Left lung (tissue), 4 donors: ENCODE measurements at regions not wholly inside any gene's neighbourhood (a gene's known extent, or its start where the extent isn't known, plus 50 kb on each side); places are given as distances from the start of the nearest gene placed in this dataset.
A peak's percentile ranks its signal among the peaks of the same experiment; 100 is the strongest.

Source experiments
- ATAC-seq: fragments of 200-7000 bp; cut with Tn5 transposase; one replicate; pipeline ENCODE4 v1.9.1; 2020; ENCODE audit warnings: moderate library complexity
- DNase-seq, 4 donors: peaks; one replicate each; pipeline ENCODE4 v3.0.0-alpha.2; 2013 to 2020
- H3K27ac ChIP-seq, 2 donors: fragments of 200-600 bp; sonication (generic) in 1 of 2; one replicate each; pipeline versions ENCODE4 v1.5.0 to v1.8.0; 2020 to 2021
- H3K27me3 ChIP-seq, 2 donors: fragments of 200-600 bp; sonication (generic) in 1 of 2; one replicate each; pipeline versions ENCODE4 v1.5.0 to v1.8.0; 2020 to 2021
- H3K36me3 ChIP-seq, 2 donors: fragments of 200-600 bp; sonication (generic) in 1 of 2; one replicate each; pipeline versions ENCODE4 v1.5.0 to v1.8.0; 2020 to 2021
- H3K4me1 ChIP-seq, 2 donors: fragments of 200-600 bp; one replicate each; pipeline ENCODE4 v1.8.0; 2021
- H3K4me3 ChIP-seq, 2 donors: fragments of 200-600 bp; sonication (generic) in 1 of 2; one replicate each; pipeline versions ENCODE4 v1.5.0 to v1.8.0; 2020 to 2021; ENCODE audit warnings: mild to moderate bottlenecking in 1 of 2
- H3K9me3 ChIP-seq, 2 donors: fragments of 200-600 bp; sonication (generic) in 1 of 2; one replicate each; pipeline versions ENCODE4 v1.5.0 to v1.8.0; 2020 to 2021
- intact Hi-C, 2 donors: fragments of 100-400 bp; cut with DNase I; formaldehyde crosslinking; loops; one replicate each; pipeline versions ENCODE4 v1.11.2 to v1.14.2; 2022
- TF ChIP-seq, protein P1 (sequence below), 2 donors: fragments of 200-600 bp; sonication (generic) in 1 of 2; IDR thresholded peaks; one replicate each; pipeline versions ENCODE4 v1.5.0 to v1.8.0; 2021; ENCODE audit warnings: antibody characterized with exemption in 2 of 2
- donor health status: DM: no; HTN: yes; CAD: no.
- donor health status: DM: no; HTN: no; CAD: no.

DNA sequence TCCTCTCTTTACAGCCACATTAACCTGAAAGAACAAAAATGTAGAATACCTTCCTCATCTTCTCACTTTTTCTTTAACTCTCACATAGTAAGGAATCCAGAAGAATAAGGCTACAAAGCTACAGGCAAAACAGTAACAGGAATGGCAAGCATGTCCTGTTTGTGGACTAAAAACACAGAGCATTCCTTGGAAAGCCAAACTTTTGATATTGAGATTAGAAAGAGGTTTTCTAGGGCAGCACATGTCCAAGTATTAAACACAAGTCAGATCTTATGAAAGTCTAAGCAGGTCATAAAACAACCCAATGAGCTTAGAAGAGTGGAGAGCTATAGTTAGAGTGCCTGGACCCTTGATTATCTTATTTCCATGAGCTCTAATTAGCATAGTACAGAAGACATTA lies 58.2 kb upstream of the FAM9C start:
- Histone ChIP-seq H3K9me3 (no peaks in the 10 kb centered on the region), H3K27me3 (no peaks in the 10 kb centered on the region), H3K27ac (peak overlapping the region; percentile 54 to 61), H3K36me3 (no peaks in the 10 kb centered on the region), H3K4me1 (peaks cover 5 to 34% of the 10 kb centered on the region in 2 donors), H3K4me3 (no peak overlapping the region)
- TF ChIP-seq, protein P1, sequence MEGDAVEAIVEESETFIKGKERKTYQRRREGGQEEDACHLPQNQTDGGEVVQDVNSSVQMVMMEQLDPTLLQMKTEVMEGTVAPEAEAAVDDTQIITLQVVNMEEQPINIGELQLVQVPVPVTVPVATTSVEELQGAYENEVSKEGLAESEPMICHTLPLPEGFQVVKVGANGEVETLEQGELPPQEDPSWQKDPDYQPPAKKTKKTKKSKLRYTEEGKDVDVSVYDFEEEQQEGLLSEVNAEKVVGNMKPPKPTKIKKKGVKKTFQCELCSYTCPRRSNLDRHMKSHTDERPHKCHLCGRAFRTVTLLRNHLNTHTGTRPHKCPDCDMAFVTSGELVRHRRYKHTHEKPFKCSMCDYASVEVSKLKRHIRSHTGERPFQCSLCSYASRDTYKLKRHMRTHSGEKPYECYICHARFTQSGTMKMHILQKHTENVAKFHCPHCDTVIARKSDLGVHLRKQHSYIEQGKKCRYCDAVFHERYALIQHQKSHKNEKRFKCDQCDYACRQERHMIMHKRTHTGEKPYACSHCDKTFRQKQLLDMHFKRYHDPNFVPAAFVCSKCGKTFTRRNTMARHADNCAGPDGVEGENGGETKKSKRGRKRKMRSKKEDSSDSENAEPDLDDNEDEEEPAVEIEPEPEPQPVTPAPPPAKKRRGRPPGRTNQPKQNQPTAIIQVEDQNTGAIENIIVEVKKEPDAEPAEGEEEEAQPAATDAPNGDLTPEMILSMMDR (IDR thresholded peaks at IDR 0.05) = no peak
- DNase-seq (no peak), ATAC-seq (no peak)
- intact Hi-C loops = no loop called here

DNA sequence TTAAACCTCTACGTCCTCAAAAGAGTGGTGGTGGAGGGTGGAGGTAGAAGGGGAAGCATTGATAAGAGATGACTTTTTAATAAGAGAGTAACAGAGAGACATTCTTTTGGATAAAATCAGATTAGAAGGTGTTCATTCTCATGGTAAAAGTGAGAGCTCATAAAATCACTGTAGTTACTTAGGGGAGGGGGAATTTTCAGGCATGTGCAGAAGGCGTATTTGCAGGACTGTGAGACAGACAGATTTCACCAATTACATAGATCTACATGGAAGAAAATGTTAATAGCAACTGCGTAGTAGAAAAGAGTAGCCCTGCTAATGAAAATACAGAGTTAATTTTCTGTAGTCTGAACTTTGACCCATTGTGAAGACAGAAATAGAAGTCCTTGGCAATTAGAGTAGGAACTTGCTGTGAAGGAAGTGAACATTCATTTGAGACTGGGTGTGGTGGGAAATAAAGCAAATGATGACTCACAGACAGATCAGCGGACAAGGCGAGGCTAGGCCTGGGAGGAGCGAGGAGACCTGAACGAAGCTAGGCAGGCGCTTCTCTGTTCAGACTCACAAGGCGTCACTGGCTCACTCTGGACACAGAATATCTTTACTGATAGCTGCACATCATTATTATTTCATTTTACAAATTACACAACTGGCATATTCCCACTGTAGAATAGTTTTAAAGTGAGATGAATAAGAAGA lies 57.2 kb upstream of the FAM9C start:
- H3K4me1 ChIP-seq = peaks cover 5 to 34% of the 10 kb centered on the region in 2 donors
- ATAC-seq = peak; percentile 98
- peak in 2 of 4 donors; percentile 70 to 77 for DNase-seq
- TF ChIP-seq, protein P1 (IDR thresholded peaks at IDR 0.05) = no peak
- no peaks in the 10 kb centered on the region for H3K9me3 ChIP-seq
- H3K27ac ChIP-seq = peak overlapping the region; percentile 54 to 61
- no peaks in the 10 kb centered on the region for H3K36me3 ChIP-seq
- no peak overlapping the region for H3K4me3 ChIP-seq
- H3K27me3 ChIP-seq = no peaks in the 10 kb centered on the region
- intact Hi-C loops = no loop called here

DNA sequence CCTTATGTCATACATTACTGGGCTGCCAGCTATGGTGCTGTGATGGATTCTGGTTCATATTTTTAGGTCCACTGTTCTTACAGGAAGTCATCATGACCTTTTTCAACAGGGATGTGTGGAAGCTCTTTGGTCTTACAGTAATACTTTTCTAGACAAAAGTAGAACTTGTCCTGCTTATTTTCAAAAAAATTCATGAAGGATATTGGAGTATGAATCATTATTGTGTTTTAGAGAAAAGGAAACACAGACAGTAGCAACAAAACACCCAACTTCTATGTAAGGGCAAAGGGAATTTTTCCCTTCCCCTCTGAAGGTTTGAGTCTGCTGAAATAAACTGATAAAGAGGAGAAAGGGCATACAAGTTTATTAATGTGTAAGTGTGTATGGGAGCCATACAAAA lies 54.7 kb upstream of the FAM9C start:
- Histone ChIP-seq H3K4me3 (no peak overlapping the region), H3K27me3 (no peaks in the 10 kb centered on the region), H3K9me3 (no peaks in the 10 kb centered on the region), H3K36me3 (no peaks in the 10 kb centered on the region), H3K27ac (peak overlapping the region in 1 of 2 donors; percentile 13), H3K4me1 (peaks cover 5 to 41% of the 10 kb centered on the region in 2 donors)
- intact Hi-C loops = loop anchor here in 1 of 2 donors (10.0 kb wide), 1 partner anchor 124 kb away; the partner anchor contains the start of gene TMSB4X
- no peak for ATAC-seq
- TF ChIP-seq, protein P1 (IDR thresholded peaks at IDR 0.05) = no peak
- no peak for DNase-seq

DNA sequence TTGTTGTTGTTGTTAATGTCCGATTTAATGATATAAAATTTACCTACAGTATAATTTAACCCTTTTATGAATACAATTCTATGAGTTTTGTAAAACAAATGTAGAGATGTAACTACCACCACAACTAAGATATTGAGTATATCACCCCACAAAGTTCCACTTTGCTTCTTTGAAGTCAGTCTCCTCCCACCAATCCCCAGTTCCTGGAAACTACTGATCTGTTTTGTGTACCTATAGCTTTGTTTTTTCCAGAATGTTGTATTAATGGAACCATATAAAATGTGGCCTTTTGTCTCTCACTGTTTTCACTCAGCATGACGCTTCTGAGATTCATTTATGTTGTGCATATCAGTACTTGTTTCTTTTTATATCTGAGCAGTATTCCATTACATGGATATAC lies 52.3 kb upstream of the FAM9C start:
- TF ChIP-seq, protein P1 (IDR thresholded peaks at IDR 0.05) = no peak
- peaks cover 0 to 42% of the 10 kb centered on the region in 2 donors for H3K4me1 ChIP-seq
- H3K36me3 ChIP-seq = no peaks in the 10 kb centered on the region
- H3K27ac ChIP-seq = no peak overlapping the region
- H3K4me3 ChIP-seq = no peak overlapping the region
- intact Hi-C loops = loop anchor here in 1 of 2 donors (10.0 kb wide), 1 partner anchor 122 kb away; the partner anchor contains the start of gene TMSB4X
- no peaks in the 10 kb centered on the region for H3K27me3 ChIP-seq
- no peak for ATAC-seq
- no peak for DNase-seq
- H3K9me3 ChIP-seq = no peaks in the 10 kb centered on the region

DNA sequence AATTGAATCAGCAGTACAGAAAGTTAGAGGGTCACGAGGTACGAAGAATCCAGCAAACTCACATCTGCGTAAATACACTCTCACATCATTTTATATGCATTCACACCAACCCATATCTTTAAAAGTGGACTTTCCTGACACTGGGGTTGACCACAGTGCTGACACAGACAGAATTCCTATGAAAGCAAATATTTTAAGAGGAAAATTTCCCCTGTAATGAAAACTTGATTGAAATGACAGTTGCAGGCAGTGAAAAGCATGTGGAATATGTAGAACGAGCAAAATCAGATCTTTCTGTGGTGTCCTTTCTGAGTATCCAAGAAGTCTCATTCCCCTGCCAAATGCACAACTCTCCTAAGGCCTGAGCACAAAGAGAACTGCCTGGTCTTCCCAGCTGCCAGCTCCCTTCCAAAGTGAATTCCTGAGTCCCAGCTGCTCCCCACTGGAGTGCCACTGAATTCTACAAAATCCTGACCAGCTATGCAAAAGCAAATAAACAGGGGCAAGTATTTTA lies 50.5 kb upstream of the FAM9C start:
- intact Hi-C loops = loop anchor here in 1 of 2 donors (10.0 kb wide), 1 partner anchor 120 kb away; the partner anchor contains the start of gene TMSB4X
- DNase-seq (peak in 1 of 4 donors; percentile 28), ATAC-seq (no peak)

More for the DNA sequence above, 50.5 kb upstream of the FAM9C start:
- Histone ChIP-seq H3K4me1 (peaks cover 0 to 42% of the 10 kb centered on the region in 2 donors), H3K27ac (peak overlapping the region in 1 of 2 donors; percentile 8), H3K4me3 (no peak overlapping the region), H3K27me3 (no peaks in the 10 kb centered on the region), H3K36me3 (no peaks in the 10 kb centered on the region), H3K9me3 (no peaks in the 10 kb centered on the region)
- TF ChIP-seq, protein P1 (IDR thresholded peaks at IDR 0.05) = no peak
